GM21717 (cell line): ENCODE measurements at regions not wholly inside any gene's neighbourhood (a gene's known extent, or its start where the extent isn't known, plus 50 kb on each side); places are given as distances from the start of the nearest gene placed in this dataset.

Source experiments
- ATAC-seq: cut with Tn5 transposase; IDR thresholded peaks from one replicate; pipeline ENCODE4 v1.9.1; 2021; ENCODE audit warnings: mild to moderate bottlenecking, moderate library complexity; ENCODE audit not compliant: unreplicated experiment

GRCh38 chr12:114935658-114936057 lies 251.7 kb upstream of the TBX3 start:
- ATAC-seq: no peak

GRCh38 chr12:114933428-114934160 lies 249.6 kb upstream of the TBX3 start:
- ATAC-seq: no peak

- ATAC-seq: no peak
These were observed 248.8 kb upstream of the TBX3 start for GRCh38 chr12:114932806-114933205.

- ATAC-seq: no peak
These were observed 247.1 kb upstream of the TBX3 start for GRCh38 chr12:114931025-114931424.

- ATAC-seq: no peak
These were observed 242.4 kb upstream of the TBX3 start for GRCh38 chr12:114926341-114926740.

GRCh38 chr12:114924946-114925475 lies 241.0 kb upstream of the TBX3 start:
- ATAC-seq: no peak

GRCh38 chr12:114921781-114922180 lies 237.8 kb upstream of the TBX3 start:
- ATAC-seq: no peak

GRCh38 chr12:114920771-114921554 lies 237.0 kb upstream of the TBX3 start:
- no peak for ATAC-seq

- ATAC-seq: no peak
These were observed 235.5 kb upstream of the TBX3 start for GRCh38 chr12:114919479-114919878.

GRCh38 chr12:114918535-114919233 lies 234.7 kb upstream of the TBX3 start:
- ATAC-seq: no peak

GRCh38 chr12:114917953-114918352 lies 234.0 kb upstream of the TBX3 start:
- no peak for ATAC-seq

- ATAC-seq: no peak
These were observed 233.3 kb upstream of the TBX3 start for GRCh38 chr12:114917307-114917706.

- no peak for ATAC-seq
These were observed 232.6 kb upstream of the TBX3 start for GRCh38 chr12:114916541-114916940.

GRCh38 chr12:114916124-114916523 lies 232.1 kb upstream of the TBX3 start:
- no peak for ATAC-seq

- ATAC-seq: no peak
These were observed 230.2 kb upstream of the TBX3 start for GRCh38 chr12:114913871-114914801.

- ATAC-seq: no peak
These were observed 228.8 kb upstream of the TBX3 start for GRCh38 chr12:114912811-114913210.

GRCh38 chr12:114911196-114911595 lies 227.2 kb upstream of the TBX3 start:
- ATAC-seq: no peak

- ATAC-seq: no peak
These were observed 220.5 kb upstream of the TBX3 start for GRCh38 chr12:114904254-114905003.

GRCh38 chr12:114903083-114903691 lies 219.2 kb upstream of the TBX3 start:
- no peak for ATAC-seq
